GM21360 (cell line): ENCODE measurements at regions not wholly inside any gene's neighbourhood (a gene's known extent, or its start where the extent isn't known, plus 50 kb on each side); places are given as distances from the start of the nearest gene placed in this dataset.

Experiments used
- ATAC-seq: cut with Tn5 transposase; IDR thresholded peaks from one replicate; pipeline ENCODE4 v1.9.1; 2021; ENCODE audit warnings: mild to moderate bottlenecking, moderate library complexity; ENCODE audit not compliant: unreplicated experiment

DNA sequence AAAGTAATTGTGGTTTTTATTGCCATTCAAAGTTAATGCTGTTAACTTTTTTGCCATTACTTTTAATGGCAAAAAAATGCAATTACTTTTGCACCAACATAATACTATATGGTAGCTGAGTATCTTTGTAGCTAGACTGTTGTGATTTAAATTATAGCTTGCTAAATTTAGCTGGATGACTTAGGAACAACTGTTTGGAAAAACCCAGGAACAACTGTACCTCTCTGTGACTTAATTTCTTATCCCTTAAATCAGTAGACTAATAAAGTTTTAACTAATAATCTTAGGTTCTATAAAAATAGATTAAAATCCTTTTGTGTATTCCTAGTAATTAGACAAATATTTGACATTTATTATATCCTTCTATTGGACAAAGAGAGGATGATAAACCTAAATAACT is 268.2 kb downstream of the TENT5A start:
- no peak for ATAC-seq

- ATAC-seq: no peak
These were observed 272.3 kb downstream of the TENT5A start for GRCh38 chr6:81480139-81480538.

GRCh38 chr6:81476881-81477280 is 275.6 kb downstream of the TENT5A start:
- ATAC-seq: no peak

DNA sequence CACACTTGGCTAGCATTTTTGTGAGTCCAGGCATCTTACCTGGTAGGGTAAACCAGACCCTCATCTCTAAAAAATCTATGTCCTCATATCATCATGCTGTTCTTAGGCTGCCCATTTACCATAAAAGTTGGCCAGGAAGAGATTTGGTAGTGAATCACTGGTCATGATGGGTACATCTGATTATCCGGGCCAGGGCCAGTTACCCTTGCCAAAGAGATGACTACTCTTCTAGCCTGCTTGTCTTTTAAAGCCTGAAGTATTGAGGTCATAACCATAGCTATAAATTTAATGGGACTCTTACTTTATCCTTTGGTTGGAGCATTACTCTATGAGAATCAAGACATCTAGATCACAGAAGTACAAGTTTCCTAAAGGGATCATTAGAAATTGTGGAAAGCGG is 276.8 kb downstream of the TENT5A start:
- ATAC-seq: no peak

- no peak for ATAC-seq
These were observed 286.6 kb downstream of the TENT5A start for GRCh38 chr6:81465859-81466258.

- ATAC-seq: no peak
These were observed 296.1 kb downstream of the TENT5A start for GRCh38 chr6:81456416-81456815.

DNA sequence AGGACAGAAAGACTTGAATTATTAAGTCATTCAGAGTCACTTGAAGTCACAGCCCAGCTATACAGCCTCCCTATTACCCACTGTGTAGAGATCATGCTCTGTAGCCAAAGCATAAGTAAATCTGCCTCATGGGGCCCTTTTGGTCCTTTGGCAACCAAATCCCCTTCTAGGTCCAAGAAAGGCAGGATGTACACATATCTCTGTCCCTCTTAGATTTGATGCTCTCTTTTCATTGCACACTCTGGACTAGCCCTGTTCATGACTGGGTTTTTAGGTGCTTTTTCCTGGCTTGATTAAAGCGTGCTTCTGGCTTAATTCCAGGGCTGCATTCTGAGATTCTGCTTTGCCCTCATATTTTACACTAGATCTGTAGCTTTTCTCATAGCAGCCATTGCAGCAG is 296.8 kb downstream of the TENT5A start:
- ATAC-seq: no peak

GRCh38 chr6:81451787-81452186 is 300.7 kb downstream of the TENT5A start:
- peak; percentile 84 for ATAC-seq

- ATAC-seq: no peak
These were observed 302.3 kb downstream of the TENT5A start for GRCh38 chr6:81450180-81450579.

- no peak for ATAC-seq
These were observed 306.0 kb downstream of the TENT5A start for GRCh38 chr6:81446509-81446908.

DNA sequence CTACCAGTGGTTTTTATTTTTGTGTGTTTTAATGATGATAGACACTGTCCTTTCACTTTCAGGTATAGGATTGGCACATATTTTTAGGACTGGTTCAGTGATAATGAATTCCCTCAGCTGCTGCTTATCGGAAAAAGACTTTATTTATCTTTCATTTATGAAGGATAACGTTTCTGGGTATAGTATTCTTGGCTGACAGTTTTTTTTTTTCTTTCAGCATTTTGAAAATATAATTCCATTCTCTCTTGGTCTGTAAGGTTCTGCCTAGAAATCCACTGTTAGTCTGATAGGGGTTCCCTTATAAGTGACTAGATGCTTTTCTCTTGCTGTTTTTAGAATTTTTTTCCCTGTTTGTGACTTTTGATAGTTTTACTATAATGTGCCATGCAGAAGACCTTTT is 313.1 kb downstream of the TENT5A start:
- no peak for ATAC-seq

- ATAC-seq: no peak
These were observed 315.5 kb downstream of the TENT5A start for GRCh38 chr6:81436990-81437389.

DNA sequence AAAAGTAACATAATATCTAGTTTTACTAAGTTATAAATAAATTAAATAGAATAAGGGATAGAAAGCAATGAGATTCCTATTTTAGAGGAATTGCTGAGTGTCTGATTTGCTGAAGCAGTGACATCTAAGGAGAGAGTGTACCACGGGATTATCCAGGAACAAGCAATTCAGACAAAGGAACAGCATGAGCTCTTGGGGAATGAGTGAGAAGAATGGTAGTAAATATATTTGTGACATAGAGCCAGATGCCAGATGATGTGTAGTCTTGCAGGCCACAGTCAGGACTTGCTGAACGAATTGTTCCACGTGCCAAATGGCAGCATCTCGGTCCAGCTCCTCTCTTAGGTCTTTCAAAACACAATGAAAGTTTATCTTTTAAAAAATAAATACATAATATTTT is 339.2 kb downstream of the TENT5A start:
- no peak for ATAC-seq

DNA sequence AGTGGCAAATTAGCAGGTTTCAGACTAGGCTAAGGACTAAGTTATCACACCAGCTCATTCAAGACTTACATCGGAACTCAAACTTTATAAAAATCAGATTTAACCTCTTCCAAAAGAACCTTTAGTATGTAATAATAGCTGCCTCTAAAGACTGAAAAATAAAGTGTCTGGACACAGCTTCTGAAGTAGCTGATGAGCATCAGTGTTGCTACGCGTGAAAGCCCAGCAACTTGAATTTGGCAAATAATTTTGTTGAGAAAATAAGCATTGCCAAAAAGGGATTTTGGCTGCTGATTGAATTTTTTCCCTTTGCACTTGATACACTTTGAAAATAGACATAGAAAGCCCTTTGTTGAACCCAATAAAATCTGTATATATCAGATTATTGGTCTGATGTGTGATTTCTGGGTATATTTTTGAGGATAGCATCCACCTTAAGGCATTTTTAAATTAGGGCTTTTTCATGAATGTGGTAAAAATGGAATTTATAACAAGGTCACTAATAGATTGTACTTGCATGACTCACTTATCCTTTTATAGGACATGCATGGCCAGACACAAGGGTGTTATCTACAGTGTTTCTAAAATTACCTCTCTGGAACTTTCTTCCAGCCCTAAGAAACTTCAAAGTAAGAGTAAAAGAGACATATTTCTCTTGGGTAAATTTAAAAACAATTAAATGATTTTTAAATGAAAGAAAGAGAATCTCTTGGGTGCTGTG is 350.4 kb downstream of the TENT5A start:
- no peak for ATAC-seq

- no peak for ATAC-seq
These were observed 355.6 kb downstream of the TENT5A start for GRCh38 chr6:81396916-81397315.

DNA sequence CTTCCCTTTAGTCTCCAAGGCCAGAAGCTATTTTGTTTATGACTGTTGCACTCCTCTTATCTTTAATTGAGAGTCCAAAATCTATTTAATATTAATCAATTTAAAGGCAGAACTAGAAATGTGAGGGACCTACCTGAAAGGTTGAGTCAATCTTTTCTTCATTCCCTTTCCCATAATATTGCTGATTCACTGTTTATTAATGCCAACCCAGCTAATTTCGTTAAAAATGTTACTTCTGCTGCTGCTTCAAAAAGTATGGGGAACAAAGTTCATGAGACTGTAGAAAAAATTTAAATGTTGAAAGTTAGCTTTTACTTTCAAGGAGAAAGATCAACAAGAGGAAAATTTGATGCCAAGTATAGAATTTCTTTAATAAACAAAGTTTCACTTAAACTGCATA is 365.3 kb downstream of the TENT5A start:
- no peak for ATAC-seq

- no peak for ATAC-seq
These were observed 367.6 kb downstream of the TENT5A start for GRCh38 chr6:81384921-81385320.

- ATAC-seq: no peak
These were observed 369.0 kb downstream of the TENT5A start for GRCh38 chr6:81383472-81383871.

GRCh38 chr6:81382852-81383251 is 369.6 kb downstream of the TENT5A start:
- ATAC-seq: no peak

- ATAC-seq: no peak
These were observed 371.0 kb downstream of the TENT5A start for GRCh38 chr6:81381382-81381916.

GRCh38 chr6:81380718-81381338 is 371.7 kb downstream of the TENT5A start:
- no peak for ATAC-seq

- ATAC-seq: no peak
These were observed 375.7 kb downstream of the TENT5A start for GRCh38 chr6:81376745-81377144.

DNA sequence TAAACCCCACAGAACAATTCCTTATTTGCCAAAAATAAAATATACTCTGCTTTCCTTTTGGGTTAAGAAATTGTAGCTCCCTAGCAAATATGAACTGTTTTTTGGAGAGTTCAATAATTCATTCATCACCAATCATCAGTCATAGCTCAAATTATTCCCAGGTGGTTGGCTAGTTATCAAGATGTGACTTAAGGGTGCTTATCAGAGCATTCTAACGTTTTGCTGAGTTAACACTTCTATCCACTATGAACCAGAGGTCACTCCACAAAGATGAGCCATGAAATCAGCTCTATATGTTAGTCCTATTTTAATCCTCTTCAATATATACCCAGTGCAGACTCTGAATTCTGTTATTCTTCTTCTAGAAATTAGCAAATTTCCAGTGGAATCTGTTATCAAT is 379.1 kb downstream of the TENT5A start:
- no peak for ATAC-seq
